ENCODE measurements at regions not wholly inside any gene's neighbourhood (a gene's known extent, or its start where the extent isn't known, plus 50 kb on each side); places are given as distances from the start of the nearest gene placed in this dataset.

- H2AK5ac ChIP-seq (ENCODE audit: insufficient read length, low read length): no peak overlapping the region
- no peak overlapping the region for H4K8ac ChIP-seq (replicated peaks; ENCODE audit: insufficient read length, low read depth, low read length)
- no peak overlapping the region for H2BK15ac ChIP-seq (ENCODE audit: low read depth, low read length)
- H2BK120ac ChIP-seq (ENCODE audit: low read depth, low read length, poor library complexity, severe bottlenecking): no peak overlapping the region
- H2BK20ac ChIP-seq (ENCODE audit: low read depth, low read length, poor library complexity, severe bottlenecking): no peak overlapping the region
- no peaks in the 10 kb centered on the region for H3K79me2 ChIP-seq (ENCODE audit: insufficient read depth, low read length)
- no peak overlapping the region for H4K5ac ChIP-seq (ENCODE audit: insufficient read length, low read depth, low read length)
- no peaks in the 10 kb centered on the region; the same call in 1 of the 2 replicates for H3K4me1 ChIP-seq (ENCODE audit: insufficient read depth, low read length)
- DNase-seq: no peak
- H3K18ac ChIP-seq (ENCODE audit: insufficient read length, low read depth, low read length): no peak overlapping the region
- H3K23ac ChIP-seq (ENCODE audit: insufficient read length, low read depth, low read length): no peak overlapping the region
- H3T11ph ChIP-seq (ENCODE audit: low read length): no peak overlapping the region
- no peaks in the 10 kb centered on the region for H3K23me2 ChIP-seq (ENCODE audit: insufficient read length, low read depth, low read length, poor library complexity, severe bottlenecking)
- no peak overlapping the region for H3K4ac ChIP-seq (ENCODE audit: low read depth, low read length)
- no peaks in the 10 kb centered on the region for H3K27me3 ChIP-seq (ENCODE audit: insufficient read depth, low read length)
- H3K4me2 ChIP-seq (ENCODE audit: insufficient read depth, insufficient read length, low read length): no peak overlapping the region
- no peak overlapping the region for H3K56ac ChIP-seq (ENCODE audit: insufficient read length, low read depth, low read length)
- no peaks in the 10 kb centered on the region for H3K79me1 ChIP-seq (ENCODE audit: insufficient read depth, low read depth, low read length, poor library complexity, severe bottlenecking)
- no peaks in the 10 kb centered on the region for H3K27me3 Mint-ChIP-seq (ENCODE audit: low read depth)
- no peak overlapping the region for H3K9ac ChIP-seq (ENCODE audit: extremely low read depth, insufficient read length, low read length)
- H3K27ac ChIP-seq (ENCODE audit: insufficient read length, low read depth, low read length): no peak overlapping the region
- H2AFZ ChIP-seq (ENCODE audit: low read length): no peak overlapping the region
- TF ChIP-seq, protein P1, sequence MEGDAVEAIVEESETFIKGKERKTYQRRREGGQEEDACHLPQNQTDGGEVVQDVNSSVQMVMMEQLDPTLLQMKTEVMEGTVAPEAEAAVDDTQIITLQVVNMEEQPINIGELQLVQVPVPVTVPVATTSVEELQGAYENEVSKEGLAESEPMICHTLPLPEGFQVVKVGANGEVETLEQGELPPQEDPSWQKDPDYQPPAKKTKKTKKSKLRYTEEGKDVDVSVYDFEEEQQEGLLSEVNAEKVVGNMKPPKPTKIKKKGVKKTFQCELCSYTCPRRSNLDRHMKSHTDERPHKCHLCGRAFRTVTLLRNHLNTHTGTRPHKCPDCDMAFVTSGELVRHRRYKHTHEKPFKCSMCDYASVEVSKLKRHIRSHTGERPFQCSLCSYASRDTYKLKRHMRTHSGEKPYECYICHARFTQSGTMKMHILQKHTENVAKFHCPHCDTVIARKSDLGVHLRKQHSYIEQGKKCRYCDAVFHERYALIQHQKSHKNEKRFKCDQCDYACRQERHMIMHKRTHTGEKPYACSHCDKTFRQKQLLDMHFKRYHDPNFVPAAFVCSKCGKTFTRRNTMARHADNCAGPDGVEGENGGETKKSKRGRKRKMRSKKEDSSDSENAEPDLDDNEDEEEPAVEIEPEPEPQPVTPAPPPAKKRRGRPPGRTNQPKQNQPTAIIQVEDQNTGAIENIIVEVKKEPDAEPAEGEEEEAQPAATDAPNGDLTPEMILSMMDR (conservative IDR thresholded peaks at IDR 0.05): no peak
- no peak overlapping the region for H3K4me3 Mint-ChIP-seq
- H3K4me1 Mint-ChIP-seq: peaks cover 8 to 10% of the 10 kb centered on the region in 2 experiments
- no peaks in the 10 kb centered on the region for H4K20me1 ChIP-seq (ENCODE audit: control insufficient read depth, insufficient read depth, insufficient read length)
- no peak overlapping the region for H2BK5ac ChIP-seq (ENCODE audit: insufficient read length, low read length)
- no peak overlapping the region for H3K14ac ChIP-seq (ENCODE audit: insufficient read depth, low read length)
- H3K36me3 Mint-ChIP-seq (ENCODE audit: insufficient read depth in 1 of 3, low read depth in 3 of 3): no peaks in the 10 kb centered on the region; a peak in 1 of 7 replicates
- no peak overlapping the region for H3K27ac Mint-ChIP-seq
- no peaks in the 10 kb centered on the region for H3K9me3 Mint-ChIP-seq
- H2BK12ac ChIP-seq (ENCODE audit: insufficient read length, low read depth, low read length): no peak overlapping the region
- H4K91ac ChIP-seq (ENCODE audit: insufficient read length, low read depth, low read length): no peak overlapping the region
- H3K9me3 ChIP-seq (ENCODE audit: control insufficient read depth, low read depth, low read length): no peaks in the 10 kb centered on the region
These were observed 169.8 kb downstream of the ADGRL4 start for GRCh38 chr1:78836726-78837125.

Data from H9 (cell line).